Parathyroid adenoma (tissue), 2 donors: ENCODE measurements at regions not wholly inside any gene's neighbourhood (a gene's known extent, or its start where the extent isn't known, plus 50 kb on each side); places are given as distances from the start of the nearest gene placed in this dataset.
"Not testable (repeated sequence)": the region's sequence is repeated elsewhere in the genome, so short reads cannot be mapped to it uniquely, and the experiment has no call there.

Source experiments
- H2AFZ ChIP-seq: fragments of 300-600 bp; sonication (generic); one replicate; pipeline ENCODE4 v1.7.0; 2017; ENCODE audit warnings: antibody characterized with exemption, mild to moderate bottlenecking
- H3K27ac ChIP-seq: fragments of 300-600 bp; sonication (generic); one replicate; pipeline ENCODE4 v1.7.0; 2017
- H3K27me3 ChIP-seq: fragments of 300-600 bp; sonication (generic); one replicate; pipeline ENCODE4 v1.7.0; 2017; ENCODE audit warnings: low read length; ENCODE audit not compliant: control insufficient read depth, insufficient read depth
- H3K36me3 ChIP-seq: fragments of 300-600 bp; sonication (generic); one replicate; pipeline ENCODE4 v1.7.0; 2017; ENCODE audit warnings: low read length; ENCODE audit not compliant: control insufficient read depth, insufficient read depth
- H3K4me1 ChIP-seq: fragments of 300-600 bp; sonication (generic); one replicate; pipeline ENCODE4 v1.7.0; 2017; ENCODE audit warnings: control low read depth
- H3K4me2 ChIP-seq: fragments of 300-600 bp; sonication (generic); one replicate; pipeline ENCODE4 v1.7.0; 2017; ENCODE audit warnings: low read length
- H3K4me3 ChIP-seq: fragments of 300-600 bp; sonication (generic); one replicate; pipeline ENCODE4 v1.7.0; 2017; ENCODE audit warnings: low read depth, low read length
- H3K79me2 ChIP-seq: fragments of 300-600 bp; sonication (generic); one replicate; pipeline ENCODE4 v1.7.0; 2017; ENCODE audit warnings: control low read depth
- H3K9ac ChIP-seq: fragments of 300-600 bp; sonication (generic); one replicate; pipeline ENCODE4 v1.7.0; 2017; ENCODE audit warnings: mild to moderate bottlenecking
- H3K9me3 ChIP-seq: fragments of 300-600 bp; sonication (generic); one replicate; pipeline ENCODE4 v1.7.0; 2017; ENCODE audit warnings: low read length; ENCODE audit not compliant: control insufficient read depth
- CTCF ChIP-seq: fragments of 300-600 bp; sonication (generic); IDR thresholded peaks from one replicate; pipeline ENCODE4 v1.7.0; 2017; ENCODE audit warnings: antibody characterized with exemption, mild to moderate bottlenecking
- donor health status: primary hyperparathyroidism.

- no peak overlapping the region for H3K9ac ChIP-seq
- no peaks in the 10 kb centered on the region for H3K79me2 ChIP-seq
- H3K4me1 ChIP-seq = no peaks in the 10 kb centered on the region
- H3K4me2 ChIP-seq = no peak overlapping the region
- H3K27me3 ChIP-seq = no peaks in the 10 kb centered on the region
- H3K27ac ChIP-seq = no peak overlapping the region
- no peak overlapping the region for H3K4me3 ChIP-seq
- H2AFZ ChIP-seq = no peak overlapping the region
- no peaks in the 10 kb centered on the region for H3K36me3 ChIP-seq
- no peak for TF ChIP-seq CTCF
- no peaks in the 10 kb centered on the region for H3K9me3 ChIP-seq
Measured at GRCh38 chr6:77263003-77263402, 200.3 kb downstream of the HTR1B start.

GRCh38 chr6:77251801-77252200 lies 211.5 kb downstream of the HTR1B start:
- not testable (repeated sequence) for H3K27ac ChIP-seq, H3K79me2 ChIP-seq, H3K36me3 ChIP-seq, H3K9me3 ChIP-seq, H2AFZ ChIP-seq, H3K9ac ChIP-seq, H3K4me1 ChIP-seq, H3K4me2 ChIP-seq, H3K4me3 ChIP-seq, H3K27me3 ChIP-seq

- no peaks in the 10 kb centered on the region for H3K36me3 ChIP-seq
- no peak for TF ChIP-seq CTCF
- no peak overlapping the region for H3K9ac ChIP-seq
- H3K27ac ChIP-seq = no peak overlapping the region
- H2AFZ ChIP-seq = no peak overlapping the region
- H3K9me3 ChIP-seq = no peaks in the 10 kb centered on the region
- no peaks in the 10 kb centered on the region for H3K27me3 ChIP-seq
- H3K79me2 ChIP-seq = no peaks in the 10 kb centered on the region
- no peaks in the 10 kb centered on the region for H3K4me1 ChIP-seq
- no peak overlapping the region for H3K4me3 ChIP-seq
- no peak overlapping the region for H3K4me2 ChIP-seq
Measured at GRCh38 chr6:77249560-77249959, 213.7 kb downstream of the HTR1B start.

GRCh38 chr6:77245026-77245425 lies 218.3 kb downstream of the HTR1B start:
- no peak overlapping the region for H3K4me3 ChIP-seq
- no peaks in the 10 kb centered on the region for H3K9me3 ChIP-seq
- no peaks in the 10 kb centered on the region for H3K27me3 ChIP-seq
- H2AFZ ChIP-seq = no peak overlapping the region
- H3K27ac ChIP-seq = no peak overlapping the region
- H3K4me2 ChIP-seq = no peak overlapping the region
- H3K9ac ChIP-seq = no peak overlapping the region
- no peaks in the 10 kb centered on the region for H3K79me2 ChIP-seq
- no peak for TF ChIP-seq CTCF
- no peaks in the 10 kb centered on the region for H3K36me3 ChIP-seq
- H3K4me1 ChIP-seq = no peaks in the 10 kb centered on the region

GRCh38 chr6:77231438-77232305 lies 231.6 kb downstream of the HTR1B start:
- no peaks in the 10 kb centered on the region for H3K27me3 ChIP-seq
- TF ChIP-seq CTCF = no peak
- H3K4me3 ChIP-seq = no peak overlapping the region
- H3K9ac ChIP-seq = no peak overlapping the region
- no peak overlapping the region for H2AFZ ChIP-seq
- H3K36me3 ChIP-seq = no peaks in the 10 kb centered on the region
- H3K4me1 ChIP-seq = no peaks in the 10 kb centered on the region
- no peaks in the 10 kb centered on the region for H3K79me2 ChIP-seq
- no peaks in the 10 kb centered on the region for H3K9me3 ChIP-seq
- H3K4me2 ChIP-seq = no peak overlapping the region
- no peak overlapping the region for H3K27ac ChIP-seq
